ENCODE measurements at regions not wholly inside any gene's neighbourhood (a gene's known extent, or its start where the extent isn't known, plus 50 kb on each side); places are given as distances from the start of the nearest gene placed in this dataset.

DNA sequence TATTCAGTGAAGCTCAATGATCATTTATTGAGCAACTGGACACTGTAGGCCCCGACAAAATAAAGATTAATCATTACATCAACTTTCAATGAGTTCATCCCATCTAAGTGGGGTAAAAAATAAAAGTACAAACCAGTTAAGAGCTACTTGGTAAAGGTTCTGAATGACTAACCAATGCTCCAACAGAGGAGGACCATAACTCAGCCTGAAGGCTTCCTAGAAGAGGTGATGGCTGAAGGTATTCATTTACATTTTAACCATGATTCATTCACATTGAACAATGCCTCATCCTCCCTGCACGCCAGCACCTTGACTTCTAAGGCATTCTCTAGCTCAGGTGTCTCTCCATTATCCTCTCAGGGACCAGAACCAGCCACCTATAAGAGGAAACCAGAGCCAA is 201.4 kb downstream of the ZNF462 start:
- DNase-seq, result no peak

DNA sequence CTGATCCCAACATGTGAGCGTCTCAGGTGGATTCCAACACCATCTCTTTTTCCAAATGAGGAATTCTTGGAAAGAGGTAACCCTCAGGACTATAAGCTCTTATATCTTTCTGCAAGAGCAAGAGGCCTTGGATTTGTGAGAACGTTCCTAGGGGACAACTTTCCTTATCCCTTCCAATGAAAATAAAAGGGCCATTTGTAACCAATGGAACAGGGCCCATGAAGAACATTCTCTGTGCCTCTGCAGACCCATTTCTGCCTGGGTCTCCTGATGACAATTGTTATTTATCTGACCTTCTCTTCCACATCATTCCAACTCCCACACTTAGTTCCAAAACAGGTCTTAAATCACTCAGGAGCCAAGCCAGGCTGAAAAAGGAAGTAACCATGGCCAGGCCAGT is 202.6 kb downstream of the ZNF462 start:
- DNase-seq, result no peak

DNA sequence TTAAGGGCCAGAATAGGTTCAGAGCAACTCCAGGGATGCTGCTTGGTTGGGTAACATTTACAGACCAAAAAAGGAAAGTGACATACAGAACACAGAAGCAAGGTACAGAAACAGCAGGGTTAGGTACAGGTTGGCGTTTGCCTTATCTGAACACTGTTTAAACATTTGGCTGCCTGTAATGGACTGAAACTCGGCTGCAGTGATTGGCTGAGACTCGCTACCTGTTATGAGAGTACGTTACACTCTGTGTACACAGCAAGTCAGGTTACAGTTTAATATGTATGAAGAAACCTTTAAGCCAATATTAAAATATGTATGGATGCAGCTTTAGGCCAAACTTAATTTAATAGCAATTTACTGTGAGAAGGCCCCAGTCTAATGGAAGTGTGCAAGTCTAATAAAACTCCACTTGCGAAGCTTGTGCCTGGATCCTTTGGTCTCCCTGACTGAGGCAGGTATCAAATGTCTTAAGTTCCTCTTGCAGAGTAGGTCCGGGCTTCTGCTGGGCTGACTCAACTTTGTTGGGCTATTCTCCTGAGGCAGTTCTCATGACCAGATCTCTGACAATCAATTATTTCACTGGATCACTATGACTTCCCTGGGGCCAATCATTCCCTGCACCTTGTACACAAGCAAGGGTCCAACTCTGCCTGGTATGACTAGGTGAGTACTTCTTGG is 204.9 kb downstream of the ZNF462 start:
- no peak for DNase-seq

DNA sequence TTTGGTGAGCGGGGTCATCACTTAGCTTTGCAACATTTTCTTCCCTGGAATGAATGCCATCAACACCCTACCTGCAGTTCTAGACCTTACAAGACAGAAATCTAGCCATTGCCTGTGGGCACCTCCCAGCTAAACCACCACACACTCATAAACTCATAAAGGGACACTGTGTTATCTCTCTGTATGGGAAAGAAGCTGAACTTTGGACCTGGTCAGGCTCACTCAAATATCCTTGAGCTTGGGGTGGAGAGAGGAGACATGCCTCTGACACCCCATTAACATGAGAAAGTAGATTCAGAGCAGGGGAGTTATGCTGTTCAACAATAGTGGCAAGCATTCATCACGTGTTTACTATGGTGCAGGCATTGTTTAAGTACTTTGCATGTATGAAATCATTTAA is 205.6 kb downstream of the ZNF462 start:
- DNase-seq, result no peak

DNA sequence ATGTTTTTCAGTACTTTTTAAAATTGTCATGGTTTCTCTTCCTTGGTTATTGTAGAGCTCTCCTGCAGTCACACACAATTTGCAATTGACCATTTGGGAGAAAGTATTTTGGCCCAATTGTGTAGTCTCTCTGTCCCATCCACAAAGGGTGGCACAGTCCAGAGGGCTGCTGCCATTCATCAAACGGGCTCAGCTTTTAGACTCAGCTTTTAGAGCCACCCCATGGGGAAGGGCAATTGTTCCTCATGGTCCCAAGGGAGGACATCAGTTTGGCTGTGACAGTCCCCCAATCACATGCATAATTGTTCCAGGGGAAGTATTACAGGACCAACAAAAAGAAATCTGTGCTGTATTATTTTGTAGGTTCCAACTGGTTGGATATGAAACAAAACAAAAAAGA is 207.6 kb downstream of the ZNF462 start:
- no peak for DNase-seq

DNA sequence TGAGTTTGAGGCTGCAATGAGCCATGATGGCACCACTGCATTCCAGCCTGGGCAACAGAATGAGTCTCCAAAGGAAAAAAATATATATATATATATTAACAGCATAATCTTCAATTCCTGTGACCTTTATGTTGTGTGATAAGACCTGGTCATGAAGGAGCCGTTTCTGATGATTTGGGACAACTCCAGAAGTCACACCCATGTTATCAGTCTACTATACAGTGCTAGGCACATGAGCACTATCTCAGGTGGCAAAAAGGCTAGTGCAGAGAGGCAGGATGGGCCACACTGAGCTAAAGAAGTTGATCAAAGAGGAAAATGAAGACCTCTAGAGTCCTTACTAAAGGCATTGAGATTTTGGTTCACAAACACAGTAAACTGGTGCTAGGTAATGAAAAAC is 205.0 kb upstream of the RAD23B start:
- no peak for DNase-seq

DNA sequence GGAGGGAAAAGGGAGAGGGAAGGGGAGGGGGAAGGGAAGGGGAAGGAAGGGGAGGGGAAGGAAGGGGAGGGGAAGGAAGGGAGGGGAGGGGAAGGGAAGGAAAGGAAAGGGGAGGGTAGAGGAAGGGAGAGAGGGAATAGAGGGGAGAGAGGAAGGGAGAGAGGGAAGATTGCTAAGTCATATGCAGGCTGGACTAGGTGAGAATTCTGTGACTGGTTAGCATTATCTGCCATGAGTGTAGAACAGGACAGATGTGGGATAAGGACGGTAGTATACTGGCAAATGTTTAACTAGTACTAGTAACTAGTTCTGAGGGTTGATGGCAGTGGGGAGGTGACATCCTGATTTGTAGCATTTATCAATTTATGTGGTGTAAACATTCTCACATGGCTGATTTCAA is 203.5 kb upstream of the RAD23B start:
- no peak for DNase-seq

DNA sequence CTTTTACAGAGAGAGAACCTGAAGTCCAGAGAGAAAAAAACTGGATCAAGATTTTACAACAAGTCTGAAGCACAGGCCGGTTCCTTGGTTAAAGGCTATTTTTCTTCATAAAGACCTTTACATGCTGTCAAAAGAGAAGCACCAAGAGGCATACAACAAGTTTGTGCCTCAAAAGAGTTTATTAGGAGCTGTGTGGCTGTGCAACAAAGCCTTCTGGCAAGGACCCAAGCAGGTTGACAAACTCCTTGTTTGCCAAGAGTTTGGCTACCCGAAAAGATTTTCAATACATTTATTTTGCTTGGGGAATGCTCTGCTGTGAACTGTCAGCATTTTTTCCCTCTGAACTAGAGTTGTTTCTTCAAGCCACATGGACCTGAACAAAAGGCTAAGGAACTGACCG is 202.9 kb upstream of the RAD23B start:
- no peak for DNase-seq

DNA sequence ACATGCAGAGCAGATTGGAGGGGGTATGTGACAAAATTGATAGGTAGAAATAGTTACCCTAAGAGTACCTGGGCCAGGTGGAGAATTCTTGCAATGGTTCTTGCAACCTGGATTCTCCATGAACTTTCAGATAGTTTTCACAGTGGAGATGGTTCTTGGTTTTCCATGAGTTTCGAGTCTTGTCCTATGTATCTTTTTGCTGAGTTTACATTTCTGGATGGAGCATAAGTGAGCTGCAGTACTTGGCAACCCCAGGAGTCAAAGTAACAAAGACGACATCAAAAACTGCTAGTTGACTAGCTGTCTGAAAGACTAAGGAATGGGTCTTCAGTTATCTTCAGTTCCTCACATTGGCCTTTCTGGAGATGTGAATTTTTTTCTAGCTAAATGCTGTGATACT is 196.6 kb upstream of the RAD23B start:
- no peak for DNase-seq

DNA sequence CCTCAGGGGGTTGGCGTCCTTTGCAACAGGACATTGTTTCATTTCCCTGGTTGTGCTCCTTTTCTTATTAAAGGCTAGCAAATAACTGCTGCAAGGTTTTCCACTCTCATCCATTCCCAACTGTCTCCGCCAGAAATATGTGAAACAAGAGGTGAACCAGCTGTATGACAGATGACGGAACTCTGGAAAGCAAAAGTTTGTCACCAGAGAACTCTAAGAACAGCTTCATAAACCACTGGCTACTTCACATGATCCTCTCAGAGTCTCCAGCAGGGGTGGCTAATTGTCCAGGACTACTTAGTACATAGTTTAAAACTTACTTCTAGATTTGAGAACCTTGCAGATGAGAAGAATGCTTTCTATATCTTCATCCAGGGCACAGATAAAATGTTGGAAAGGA is 195.9 kb upstream of the RAD23B start:
- DNase-seq, result no peak

DNA sequence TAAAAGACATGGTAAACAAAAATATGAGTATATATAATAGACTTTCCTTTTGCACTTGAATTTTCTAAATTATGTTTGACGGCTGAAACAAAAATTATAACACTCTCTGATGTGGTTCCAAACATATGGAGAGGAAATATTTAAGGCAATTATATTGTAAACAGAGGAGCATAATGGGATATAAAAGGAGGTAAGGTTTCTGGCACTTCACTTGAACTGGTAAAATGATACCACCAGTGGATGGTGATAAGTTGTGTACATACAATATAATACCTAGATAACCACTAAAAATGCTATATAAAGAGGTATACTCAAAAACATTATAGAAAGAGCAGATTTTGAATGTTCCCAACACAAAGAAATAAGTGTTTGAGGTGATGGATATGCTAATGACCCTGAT is 192.9 kb upstream of the RAD23B start:
- DNase-seq, result no peak

DNA sequence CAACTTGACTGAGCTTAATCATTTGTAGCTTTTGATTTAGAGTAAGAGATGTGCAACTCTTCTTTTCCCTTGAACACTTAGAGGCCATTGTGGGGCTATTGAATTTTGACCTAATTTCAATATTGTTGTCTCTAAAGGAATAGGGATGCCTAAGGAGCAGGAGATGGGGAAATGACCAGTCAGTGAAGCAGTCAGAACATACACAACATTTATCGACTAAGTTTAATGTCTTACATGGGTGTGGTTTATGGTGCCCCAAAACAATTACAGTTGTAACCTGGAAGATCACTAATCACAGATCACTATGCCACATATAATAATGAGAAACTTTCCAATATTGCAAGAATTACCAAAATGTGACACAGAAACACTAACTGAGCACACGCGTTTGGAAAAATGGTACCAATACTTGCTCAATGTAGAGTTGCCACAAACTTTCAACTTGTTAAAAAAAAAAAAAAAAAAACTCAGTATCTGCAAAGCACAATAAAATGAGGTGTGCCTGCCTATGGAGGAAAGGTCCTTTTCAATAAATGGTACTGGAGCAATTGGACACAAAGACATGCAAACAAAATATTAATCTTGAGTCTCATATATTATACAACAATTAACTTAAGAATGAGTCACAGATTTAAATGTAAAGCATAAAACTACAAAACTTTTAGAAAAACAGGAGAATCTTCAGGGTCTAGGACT is 189.6 kb upstream of the RAD23B start:
- no peak for DNase-seq

DNA sequence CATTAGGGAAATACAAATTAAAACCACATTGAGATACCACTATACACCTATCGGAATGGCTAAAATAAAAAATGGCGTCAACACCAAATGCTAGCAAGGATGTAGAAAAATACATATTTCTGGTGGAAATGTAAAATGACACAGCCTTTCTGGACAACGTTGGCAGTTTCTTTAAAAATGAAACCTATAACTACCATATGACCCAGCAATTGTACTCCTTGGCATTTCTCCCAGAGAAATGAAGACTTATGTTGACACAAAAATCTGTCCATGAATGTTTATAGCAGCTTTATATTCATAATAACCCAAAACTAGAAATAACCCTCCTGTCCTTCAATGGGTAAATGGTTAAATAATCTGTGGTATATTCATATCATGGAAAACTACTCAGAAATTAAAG is 188.7 kb upstream of the RAD23B start:
- no peak for DNase-seq

DNA sequence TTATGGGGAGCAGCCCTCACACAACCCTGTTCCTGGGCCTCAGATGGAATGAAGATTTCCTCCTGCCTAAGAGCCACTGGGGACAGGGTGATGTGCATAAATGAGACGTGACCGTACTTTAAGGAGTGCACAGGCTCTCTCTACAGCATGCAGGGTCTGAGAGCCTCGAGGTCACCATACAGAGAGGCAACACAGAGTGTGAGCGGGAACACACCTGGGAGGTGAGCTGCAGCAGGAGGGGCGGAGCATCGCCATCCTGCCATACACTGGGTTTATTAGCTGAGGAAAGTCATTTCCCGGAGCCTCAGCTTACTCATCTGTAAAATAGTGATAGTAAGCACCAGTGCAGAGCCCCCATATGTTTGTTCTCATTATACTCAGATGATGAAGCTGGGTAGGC is 182.5 kb upstream of the RAD23B start:
- no peak for DNase-seq

DNA sequence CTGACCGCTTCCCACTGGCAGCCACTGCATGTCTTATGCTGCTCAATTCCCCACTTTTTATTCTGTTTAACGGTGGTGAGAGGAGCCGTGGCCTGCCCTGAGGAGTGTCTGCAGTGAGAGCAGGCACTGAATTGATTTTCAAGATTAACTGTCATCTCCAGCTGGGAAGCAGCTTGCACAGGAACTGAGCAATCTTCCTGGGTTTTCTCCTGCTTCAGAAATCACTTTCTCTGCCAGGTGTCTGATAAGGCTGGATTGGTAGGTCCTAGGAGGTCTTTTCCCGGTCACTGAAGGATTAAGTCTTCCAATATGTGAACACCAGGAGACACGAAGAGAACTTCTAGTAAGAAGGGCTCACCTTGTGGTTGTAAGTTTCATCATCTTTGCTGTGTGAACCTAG is 181.1 kb upstream of the RAD23B start:
- no peak for DNase-seq

DNA sequence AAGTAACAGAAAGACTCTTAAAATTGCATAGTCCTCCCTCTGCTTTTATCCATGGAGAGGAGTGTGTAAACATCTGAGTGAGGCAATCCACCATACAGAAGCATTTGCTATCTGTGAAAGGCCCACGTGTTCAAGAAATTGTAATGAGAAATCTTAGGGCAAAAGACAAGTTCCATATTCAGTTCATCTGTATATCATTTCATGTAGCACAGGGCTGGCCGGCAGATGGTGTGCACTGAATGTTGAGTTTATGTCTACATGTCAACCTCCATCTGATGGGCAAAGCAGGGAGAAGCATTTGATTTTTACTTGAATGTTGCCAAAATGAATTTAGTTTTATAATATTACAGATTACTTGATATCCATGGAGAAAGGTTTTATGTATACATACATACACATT is 179.5 kb upstream of the RAD23B start:
- DNase-seq, result no peak

DNA sequence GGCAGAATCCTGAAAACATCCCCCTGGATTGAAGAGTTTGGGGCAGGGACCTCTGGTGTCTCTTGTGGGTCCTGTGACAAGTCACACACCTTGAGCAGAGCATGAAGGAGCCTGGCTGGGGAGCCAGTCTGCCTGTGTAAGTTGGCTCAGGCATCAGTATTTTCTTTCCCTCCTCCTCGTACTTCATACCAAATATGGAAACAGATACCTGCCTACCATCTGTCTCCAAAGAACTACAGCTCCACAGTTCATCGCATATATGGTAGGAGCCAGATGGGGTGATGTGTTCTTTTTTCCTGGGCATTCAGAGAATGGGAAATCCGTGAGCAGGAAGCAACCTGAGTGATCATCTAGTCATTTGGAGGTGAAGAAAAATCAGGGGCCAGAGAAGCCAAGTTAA is 177.3 kb upstream of the RAD23B start:
- DNase-seq, result no peak

DNA sequence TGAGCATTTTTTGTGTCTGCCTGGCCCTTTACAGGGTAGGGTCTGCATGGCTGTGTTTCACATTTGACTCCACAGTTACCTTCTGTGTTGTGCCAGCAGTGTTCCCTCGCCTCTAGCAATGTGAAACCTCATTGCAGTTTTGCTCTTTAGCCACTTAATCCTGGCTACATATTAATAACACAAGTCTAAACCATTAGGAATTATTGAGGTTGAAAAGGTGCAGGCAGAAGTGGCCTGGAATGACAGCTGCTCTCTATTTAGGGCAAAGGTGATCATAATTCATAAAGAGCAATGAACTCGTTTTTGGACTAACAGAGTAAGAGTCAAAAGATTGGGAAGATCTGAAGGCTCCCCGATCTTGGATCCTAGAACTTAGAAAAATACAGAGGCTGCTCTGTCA is 176.7 kb upstream of the RAD23B start:
- DNase-seq, result no peak

DNA sequence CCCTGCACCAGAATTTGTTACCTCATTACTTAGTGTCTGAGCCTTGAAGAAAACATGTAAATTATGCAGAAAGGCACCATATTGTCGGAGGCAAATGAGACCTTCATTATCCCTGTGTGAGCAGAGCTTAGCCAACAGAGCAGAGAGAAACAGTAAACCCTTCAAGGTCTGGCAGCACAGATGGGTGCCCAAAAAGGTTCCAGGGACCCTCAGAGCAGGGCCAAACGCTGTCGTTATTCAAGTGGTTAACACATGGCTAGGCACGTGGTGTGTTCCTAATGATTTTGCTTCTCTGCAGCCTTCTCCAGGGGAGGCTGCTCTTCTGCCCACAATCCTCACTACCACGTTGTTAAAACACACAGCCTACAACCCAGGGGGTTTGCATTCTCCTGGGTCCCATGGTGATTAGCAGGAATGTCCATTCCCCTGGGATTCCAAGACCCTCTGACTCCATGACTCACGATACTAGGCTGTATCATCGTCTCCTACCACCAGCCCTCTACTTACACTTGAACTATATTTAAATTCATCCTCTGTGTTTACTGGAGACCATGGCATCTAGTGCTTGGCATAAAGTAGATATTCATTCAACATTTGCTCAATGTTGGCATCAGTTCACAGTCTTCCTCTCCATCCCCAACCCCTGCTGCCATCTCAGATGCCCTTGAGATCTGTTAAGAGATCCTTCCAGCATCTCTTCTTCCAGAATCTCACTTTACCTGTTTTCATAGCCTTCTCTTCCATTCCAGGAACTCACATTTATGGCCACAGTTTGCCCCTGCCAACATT is 174.5 kb upstream of the RAD23B start:
- DNase-seq, result no peak

DNA sequence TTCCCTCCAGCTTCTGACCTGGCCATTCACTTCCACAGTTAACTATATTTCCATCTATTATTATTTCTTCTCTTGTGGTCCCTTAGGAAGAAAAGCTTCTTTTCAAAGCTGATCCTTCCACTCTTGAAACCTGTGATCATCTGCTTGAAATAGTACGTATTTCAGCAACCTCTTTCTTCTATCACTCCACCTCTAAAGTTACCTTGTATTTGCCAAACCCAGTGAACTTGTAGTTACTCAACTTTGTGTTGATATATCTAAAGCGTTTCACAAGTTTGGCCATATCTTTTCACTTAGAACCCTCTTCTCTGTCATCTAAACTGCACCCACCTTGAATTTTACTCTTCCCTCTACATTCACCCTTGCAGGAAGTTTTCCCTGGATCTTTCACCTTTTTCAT is 173.8 kb upstream of the RAD23B start:
- no peak for DNase-seq

DNA sequence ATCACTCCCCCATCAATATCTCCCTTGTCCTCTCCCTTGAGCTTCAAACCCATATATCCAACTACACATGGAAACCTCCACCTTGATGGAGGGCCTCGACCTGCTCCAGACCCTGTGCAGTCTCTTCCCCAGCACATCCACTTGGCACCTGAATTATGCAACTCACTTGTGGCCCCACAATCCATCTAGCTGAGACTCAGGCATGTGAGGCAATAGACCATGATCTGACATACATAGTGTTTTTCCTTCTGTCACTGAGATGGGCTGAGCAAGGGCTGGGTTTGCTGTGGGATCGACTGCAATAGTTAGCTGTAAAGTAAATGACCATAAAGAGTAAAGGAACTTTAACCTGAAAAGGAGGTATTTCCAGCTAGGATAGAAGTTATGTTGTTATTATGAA is 172.9 kb upstream of the RAD23B start:
- DNase-seq, result no peak

DNA sequence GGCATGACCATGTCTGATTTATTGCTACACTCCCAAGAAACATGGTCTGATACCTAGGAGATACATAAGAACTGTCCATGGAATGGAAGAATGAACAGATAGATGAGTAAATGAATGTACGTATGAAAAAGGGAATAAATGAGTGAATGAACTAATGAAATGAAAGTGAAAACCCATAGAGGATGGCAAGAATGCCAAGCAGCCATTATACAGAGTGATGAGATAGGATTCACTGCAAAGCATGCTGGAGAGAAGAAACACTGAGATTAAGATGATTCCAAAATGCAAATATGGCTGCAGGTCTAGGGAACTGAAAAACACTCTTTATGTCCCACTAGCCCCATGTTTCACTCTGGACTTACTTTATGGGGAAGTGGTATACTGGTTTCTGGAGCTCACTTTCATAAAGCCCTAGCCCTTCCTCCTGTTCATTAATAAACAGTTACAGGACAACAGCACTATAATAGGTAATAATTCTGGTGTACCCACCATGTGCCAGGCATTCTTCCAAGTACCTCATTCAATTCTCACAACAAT is 170.3 kb upstream of the RAD23B start:
- DNase-seq, result no peak

DNA sequence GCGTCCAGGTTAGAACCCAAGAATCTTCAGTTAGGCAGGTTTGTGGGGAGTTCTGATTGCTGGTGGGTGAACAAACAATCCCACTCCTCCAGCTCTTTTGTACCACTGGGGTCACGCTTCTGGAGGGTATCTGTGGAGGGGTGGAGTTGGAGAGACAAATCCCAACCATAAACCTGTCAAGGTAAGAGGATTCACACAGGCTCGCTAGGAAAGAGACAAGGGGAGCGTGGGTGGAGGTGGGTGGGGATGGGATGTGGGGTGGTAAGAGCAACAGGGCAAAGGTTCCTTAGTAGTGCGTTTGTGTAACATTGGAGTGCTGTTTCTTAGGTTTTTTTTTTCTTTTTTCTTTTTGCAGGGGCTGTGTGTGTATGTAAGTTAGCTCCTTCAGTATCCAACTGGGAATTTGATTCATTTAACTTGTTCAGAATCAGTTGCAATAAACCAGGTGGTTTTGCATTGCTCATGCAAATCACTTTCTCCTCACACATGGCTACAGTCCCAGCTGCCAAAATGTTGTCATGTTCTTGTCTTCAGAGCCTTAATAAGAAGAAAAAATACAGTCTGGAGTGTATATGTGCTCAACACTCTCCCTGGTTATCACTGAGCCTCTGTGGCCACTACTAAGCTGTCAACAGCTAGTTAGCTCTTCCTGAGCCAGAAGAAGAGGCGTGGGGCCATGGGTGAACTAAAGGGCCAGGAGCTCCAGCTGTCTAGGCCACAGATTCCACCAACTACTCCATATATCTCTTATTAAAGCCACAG is 164.0 kb upstream of the RAD23B start:
- DNase-seq, result no peak

Measured in right kidney (tissue), 1 donor.